Epithelial cell of proximal tubule (primary cell): ENCODE measurements at regions not wholly inside any gene's neighbourhood (a gene's known extent, or its start where the extent isn't known, plus 50 kb on each side); places are given as distances from the start of the nearest gene placed in this dataset.

Source experiments
- DNase-seq: peaks from one replicate; pipeline ENCODE4 v3.0.0-alpha.2; 2011; ENCODE audit warnings: low read depth
- H3K4me3 ChIP-seq: 2 replicates; pipeline ENCODE4 v1.5.1; 2011; ENCODE audit warnings: low read depth, mild to moderate bottlenecking, low read length
- CTCF ChIP-seq: conservative IDR thresholded peaks from 2 replicates; pipeline ENCODE4 v1.5.1; 2012; ENCODE audit warnings: low read depth, mild to moderate bottlenecking, low read length

DNA sequence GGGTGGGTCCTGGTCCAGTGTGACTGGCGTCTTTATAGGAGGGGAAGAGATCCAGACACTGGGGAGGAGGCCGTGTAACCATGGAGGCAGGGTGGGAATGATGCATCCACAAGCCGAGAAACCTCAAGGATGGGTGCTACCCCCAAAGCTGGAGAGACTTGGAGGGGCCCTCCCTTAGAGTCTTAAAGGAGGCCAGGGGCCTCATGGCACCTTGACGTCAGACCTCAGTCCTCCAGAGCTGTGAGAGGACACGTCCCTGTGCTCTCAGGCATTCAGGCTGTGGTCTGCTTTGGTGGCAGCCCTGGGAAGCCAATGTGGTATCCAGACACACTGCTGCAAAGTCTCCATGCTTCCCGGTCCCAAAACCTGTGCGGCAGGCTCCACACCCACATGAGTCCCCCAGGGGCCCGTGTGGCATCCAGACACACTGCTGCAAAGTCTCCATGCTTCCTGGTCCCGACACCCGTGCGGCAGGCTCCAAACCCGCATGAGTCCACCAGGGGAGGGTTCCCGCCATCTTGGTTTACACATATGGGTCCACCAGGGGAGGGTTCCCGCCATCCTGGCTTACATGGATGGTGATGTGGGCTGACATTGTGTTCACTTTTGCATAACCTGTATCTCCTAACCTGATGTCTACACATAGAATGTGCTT lies 278.0 kb downstream of the SMOC2 start:
- DNase-seq: no peak
- TF ChIP-seq CTCF: no peak
- H3K4me3 ChIP-seq: no peak overlapping the region
